ENCODE measurements at regions not wholly inside any gene's neighbourhood (a gene's known extent, or its start where the extent isn't known, plus 50 kb on each side); places are given as distances from the start of the nearest gene placed in this dataset.

DNA sequence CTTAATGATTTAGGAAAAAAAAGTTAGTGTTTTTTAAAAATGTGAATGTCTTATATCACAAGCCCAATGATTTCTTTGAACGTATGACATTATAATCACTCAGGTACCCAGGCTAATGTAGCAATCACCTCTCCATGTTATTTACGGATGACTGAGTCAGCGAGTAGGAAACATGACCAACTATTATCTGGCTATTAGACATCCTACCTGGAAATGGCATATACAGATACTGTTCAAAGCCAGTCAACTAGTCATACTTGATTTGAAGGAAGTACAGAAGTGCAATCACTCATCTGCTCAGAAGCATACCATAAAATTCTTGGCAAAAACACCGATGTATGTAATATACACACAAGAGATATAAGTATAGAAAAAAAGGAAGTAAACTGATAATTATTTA is 732.5 kb downstream of the ARAP2 start:
- no peaks in the 10 kb centered on the region for H4K20me1 ChIP-seq (ENCODE audit: insufficient read depth)

More for the DNA sequence above, 732.5 kb downstream of the ARAP2 start:
- no peak for ATAC-seq
- no peak for TF ChIP-seq RAD21 (IDR thresholded peaks at IDR 0.05; ENCODE audit: low read depth)
- TF ChIP-seq CBX3 (IDR thresholded peaks at IDR 0.05; ENCODE audit: low read depth): no peak
- TF ChIP-seq SRF (IDR thresholded peaks at IDR 0.05; ENCODE audit: low read depth): no peak
- TF ChIP-seq, protein P1, sequence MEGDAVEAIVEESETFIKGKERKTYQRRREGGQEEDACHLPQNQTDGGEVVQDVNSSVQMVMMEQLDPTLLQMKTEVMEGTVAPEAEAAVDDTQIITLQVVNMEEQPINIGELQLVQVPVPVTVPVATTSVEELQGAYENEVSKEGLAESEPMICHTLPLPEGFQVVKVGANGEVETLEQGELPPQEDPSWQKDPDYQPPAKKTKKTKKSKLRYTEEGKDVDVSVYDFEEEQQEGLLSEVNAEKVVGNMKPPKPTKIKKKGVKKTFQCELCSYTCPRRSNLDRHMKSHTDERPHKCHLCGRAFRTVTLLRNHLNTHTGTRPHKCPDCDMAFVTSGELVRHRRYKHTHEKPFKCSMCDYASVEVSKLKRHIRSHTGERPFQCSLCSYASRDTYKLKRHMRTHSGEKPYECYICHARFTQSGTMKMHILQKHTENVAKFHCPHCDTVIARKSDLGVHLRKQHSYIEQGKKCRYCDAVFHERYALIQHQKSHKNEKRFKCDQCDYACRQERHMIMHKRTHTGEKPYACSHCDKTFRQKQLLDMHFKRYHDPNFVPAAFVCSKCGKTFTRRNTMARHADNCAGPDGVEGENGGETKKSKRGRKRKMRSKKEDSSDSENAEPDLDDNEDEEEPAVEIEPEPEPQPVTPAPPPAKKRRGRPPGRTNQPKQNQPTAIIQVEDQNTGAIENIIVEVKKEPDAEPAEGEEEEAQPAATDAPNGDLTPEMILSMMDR (IDR thresholded peaks at IDR 0.05 in 2 of 3, conservative IDR thresholded peaks at IDR 0.05 in 1 of 3; ENCODE audit: borderline replicate concordance in 1 of 3, insufficient read depth in 1 of 3, low read depth in 2 of 3, low read length in 2 of 3): no peak
- no peak for TF ChIP-seq SIN3A (IDR thresholded peaks at IDR 0.05; ENCODE audit: low read depth)
- no peak for TF ChIP-seq SP1 (IDR thresholded peaks at IDR 0.05; ENCODE audit: low read depth)
- TF ChIP-seq POLR2A (IDR thresholded peaks at IDR 0.05; ENCODE audit: borderline replicate concordance, extremely low read depth, insufficient read depth, insufficient read length): no peak
- no peak for TF ChIP-seq TCF7L2 (IDR thresholded peaks at IDR 0.05; ENCODE audit: borderline replicate concordance, extremely low read depth, insufficient read depth, insufficient read length)
- TF ChIP-seq YY1 (IDR thresholded peaks at IDR 0.05; ENCODE audit: extremely low read depth, insufficient replicate concordance, low read depth, low read length): no peak
- no peak for TF ChIP-seq ZNF274 (IDR thresholded peaks at IDR 0.05; ENCODE audit: low read depth, low read length)
- no peak for TF ChIP-seq EZH2phosphoT487 (IDR thresholded peaks at IDR 0.05; ENCODE audit: borderline replicate concordance)
- TF ChIP-seq, protein P2, sequence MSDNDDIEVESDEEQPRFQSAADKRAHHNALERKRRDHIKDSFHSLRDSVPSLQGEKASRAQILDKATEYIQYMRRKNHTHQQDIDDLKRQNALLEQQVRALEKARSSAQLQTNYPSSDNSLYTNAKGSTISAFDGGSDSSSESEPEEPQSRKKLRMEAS (IDR thresholded peaks at IDR 0.05): no peak
- no peak for TF ChIP-seq JUND (IDR thresholded peaks at IDR 0.05)
- no peak for TF ChIP-seq POLR2AphosphoS5 (IDR thresholded peaks at IDR 0.05; ENCODE audit: low read depth, low read length)
- TF ChIP-seq, protein P3, sequence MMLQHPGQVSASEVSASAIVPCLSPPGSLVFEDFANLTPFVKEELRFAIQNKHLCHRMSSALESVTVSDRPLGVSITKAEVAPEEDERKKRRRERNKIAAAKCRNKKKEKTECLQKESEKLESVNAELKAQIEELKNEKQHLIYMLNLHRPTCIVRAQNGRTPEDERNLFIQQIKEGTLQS (IDR thresholded peaks at IDR 0.05): no peak
- TF ChIP-seq ZFX (IDR thresholded peaks at IDR 0.05): no peak
- no peak for TF ChIP-seq ELF1 (IDR thresholded peaks at IDR 0.05; ENCODE audit: borderline replicate concordance, low read depth)
- H3K79me2 ChIP-seq (ENCODE audit: insufficient read depth, low read length): no peaks in the 10 kb centered on the region
- no peak overlapping the region for H3K27ac ChIP-seq (ENCODE audit: low read depth, low read length)
- no peaks in the 10 kb centered on the region; the same call in 1 of the 2 replicates for H3K9me2 ChIP-seq (ENCODE audit: insufficient read depth)
- ChIA-PET RAD21 (ENCODE audit: low non-redundant PET in 1 of 2, low total read pairs in 2 of 2, uncharacterized antibody in 2 of 2, unreplicated experiment in 2 of 2) (no interaction called here), POLR2A (no interaction called here), CTCF (no interaction called here)
- no peaks in the 10 kb centered on the region for H3K27me3 ChIP-seq (ENCODE audit: insufficient read depth, low read length)
- no peak overlapping the region for H3K4me3 ChIP-seq (replicated peaks in 1 of 2; ENCODE audit: low read depth in 1 of 2, low read length in 2 of 2)
- H3K36me3 ChIP-seq (ENCODE audit: control insufficient read depth in 1 of 2, insufficient read depth in 2 of 2, low read length in 2 of 2): no peaks in the 10 kb centered on the region
- H3K4me2 ChIP-seq (ENCODE audit: low read length): no peak overlapping the region
- no peak overlapping the region for H2AFZ ChIP-seq (ENCODE audit: low read depth, low read length, poor library complexity, severe bottlenecking)
- intact Hi-C loops (cut with micrococcal nuclease): no loop called here
- no TSS peak for BruUV-seq (replicated peaks)
- H3K9me3 ChIP-seq (ENCODE audit: control insufficient read depth in 1 of 2, insufficient read depth in 1 of 2, low read depth in 1 of 2, low read length in 2 of 2): no peaks in the 10 kb centered on the region
- no peaks in the 10 kb centered on the region for H3K4me1 ChIP-seq (ENCODE audit: control insufficient read depth in 1 of 2, insufficient read depth in 2 of 2, low read length in 2 of 2)
- no peak for DNase-seq (ENCODE audit: low read depth, low spot score)
- no peak overlapping the region for H3K9ac ChIP-seq (ENCODE audit: low read length)

Measured in HCT116 (cell line).